Omental fat pad (tissue), 3 donors: ENCODE measurements at regions not wholly inside any gene's neighbourhood (a gene's known extent, or its start where the extent isn't known, plus 50 kb on each side); places are given as distances from the start of the nearest gene placed in this dataset.

ENCODE experiments used
- ATAC-seq: fragments of 150-250 bp; one replicate; pipeline ENCODE4 v1.9.1; 2016; ENCODE audit warnings: mild to moderate bottlenecking, moderate library complexity; ENCODE audit not compliant: low FRiP score
- DNase-seq: peaks from one replicate; pipeline ENCODE4 v3.0.0-alpha.2; 2019; ENCODE audit warnings: low spot score
- CTCF ChIP-seq, 3 donors: fragments of 450-650 bp; IDR thresholded peaks; one replicate each; pipeline ENCODE4 v1.5.1; 2016 to 2017; ENCODE audit warnings: antibody characterized with exemption in 3 of 3, mild to moderate bottlenecking in 3 of 3, moderate library complexity in 2 of 3

GRCh38 chr3:132180337-132180791 is 136.8 kb upstream of the ACP3 start:
- DNase-seq (no peak), ATAC-seq (no peak)

GRCh38 chr3:132183811-132184210 is 133.4 kb upstream of the ACP3 start:
- ATAC-seq = no peak
- no peak for DNase-seq
- TF ChIP-seq CTCF (IDR thresholded peaks at IDR 0.05) = no peak

More at GRCh38 chr3:132180337-132180791, 136.8 kb upstream of the ACP3 start:
- TF ChIP-seq CTCF (IDR thresholded peaks at IDR 0.05) = no peak

GRCh38 chr3:132187746-132188145 is 129.5 kb upstream of the ACP3 start:
- no peak for TF ChIP-seq CTCF (IDR thresholded peaks at IDR 0.05)
- DNase-seq (no peak), ATAC-seq (no peak)

GRCh38 chr3:132189601-132190000 is 127.6 kb upstream of the ACP3 start:
- TF ChIP-seq CTCF (IDR thresholded peaks at IDR 0.05) = no peak
- DNase-seq (no peak), ATAC-seq (no peak)

- DNase-seq = no peak
- ATAC-seq = no peak
- TF ChIP-seq CTCF (IDR thresholded peaks at IDR 0.05) = no peak
Measured at GRCh38 chr3:132196113-132196512, 121.1 kb upstream of the ACP3 start.

GRCh38 chr3:132198516-132198915 is 118.7 kb upstream of the ACP3 start:
- TF ChIP-seq CTCF (IDR thresholded peaks at IDR 0.05) = no peak
- DNase-seq = no peak
- ATAC-seq = no peak

GRCh38 chr3:132199451-132199850 is 117.8 kb upstream of the ACP3 start:
- ATAC-seq (no peak), DNase-seq (no peak)
- no peak for TF ChIP-seq CTCF (IDR thresholded peaks at IDR 0.05)
